ENCODE measurements at regions not wholly inside any gene's neighbourhood (a gene's known extent, or its start where the extent isn't known, plus 50 kb on each side); places are given as distances from the start of the nearest gene placed in this dataset.

- DNase-seq (ENCODE audit: low spot score): no peak
Measured at GRCh38 chr11:129324533-129325175, 51.0 kb upstream of the BARX2 start.

- no peak for DNase-seq (ENCODE audit: low spot score)
Measured at GRCh38 chr11:129323896-129324502, 51.6 kb upstream of the BARX2 start.

- DNase-seq (ENCODE audit: low spot score): no peak
Measured at GRCh38 chr11:129322941-129323340, 52.7 kb upstream of the BARX2 start.

GRCh38 chr11:129321076-129321475 is 54.6 kb upstream of the BARX2 start:
- DNase-seq (ENCODE audit: low spot score): no peak

- no peak for DNase-seq (ENCODE audit: low spot score)
Measured at GRCh38 chr11:129320494-129320893, 55.2 kb upstream of the BARX2 start.

GRCh38 chr11:129319751-129320150 is 55.9 kb upstream of the BARX2 start:
- DNase-seq (ENCODE audit: low spot score): no peak

- no peak for DNase-seq (ENCODE audit: low spot score)
Measured at GRCh38 chr11:129319201-129319600, 56.4 kb upstream of the BARX2 start.

- no peak for DNase-seq (ENCODE audit: low spot score)
Measured at GRCh38 chr11:129317571-129317970, 58.1 kb upstream of the BARX2 start.

GRCh38 chr11:129316781-129317180 is 58.9 kb upstream of the BARX2 start:
- no peak for DNase-seq (ENCODE audit: low spot score)

- no peak for DNase-seq (ENCODE audit: low spot score)
Measured at GRCh38 chr11:129315781-129316579, 59.7 kb upstream of the BARX2 start.

- DNase-seq (ENCODE audit: low spot score): no peak
Measured at GRCh38 chr11:129314371-129314770, 61.3 kb upstream of the BARX2 start.

GRCh38 chr11:129313541-129314297 is 61.9 kb upstream of the BARX2 start:
- DNase-seq (ENCODE audit: low spot score): no peak

- no peak for DNase-seq (ENCODE audit: low spot score)
Measured at GRCh38 chr11:129312730-129313503, 62.7 kb upstream of the BARX2 start.

- no peak for DNase-seq (ENCODE audit: low spot score)
Measured at GRCh38 chr11:129308241-129308865, 67.3 kb upstream of the BARX2 start.

- no peak for DNase-seq (ENCODE audit: low spot score)
Measured at GRCh38 chr11:129307162-129307561, 68.5 kb upstream of the BARX2 start.

GRCh38 chr11:129302386-129303101 is 73.1 kb upstream of the BARX2 start:
- no peak for DNase-seq (ENCODE audit: low spot score)

GRCh38 chr11:129300099-129300498 is 75.5 kb upstream of the BARX2 start:
- no peak for DNase-seq (ENCODE audit: low spot score)

GRCh38 chr11:129298988-129299387 is 76.7 kb upstream of the BARX2 start:
- DNase-seq (ENCODE audit: low spot score): no peak

- DNase-seq (ENCODE audit: low spot score): no peak
Measured at GRCh38 chr11:129295746-129296145, 79.9 kb upstream of the BARX2 start.

GRCh38 chr11:129292771-129293170 is 82.9 kb upstream of the BARX2 start:
- DNase-seq (ENCODE audit: low spot score): no peak

- no peak for DNase-seq (ENCODE audit: low spot score)
Measured at GRCh38 chr11:129292092-129292491, 83.6 kb upstream of the BARX2 start.

Data from kidney capillary endothelial cell (primary cell).